Sigmoid colon (tissue), 6 donors: ENCODE measurements at regions not wholly inside any gene's neighbourhood (a gene's known extent, or its start where the extent isn't known, plus 50 kb on each side); places are given as distances from the start of the nearest gene placed in this dataset.

Experiments
- DNase-seq: peaks from one replicate; pipeline ENCODE4 v3.0.0-alpha.2; 2019
- H3K27ac ChIP-seq, 4 donors: fragments of 200-600 bp; sonication (generic); one replicate each; pipeline ENCODE4 v1.5.1; 2016 to 2019; ENCODE audit warnings: mild to moderate bottlenecking in 1 of 4
- H3K27me3 ChIP-seq, 3 donors: fragments of 200-600 bp; sonication (generic); one replicate each; pipeline ENCODE4 v1.5.1; 2019; ENCODE audit warnings: mild to moderate bottlenecking in 1 of 3
- H3K36me3 ChIP-seq, 4 donors: fragments of 200-600 bp; sonication (generic); one replicate each; pipeline ENCODE4 v1.5.1; 2016 to 2019
- H3K4me1 ChIP-seq, 4 donors: fragments of 200-600 bp; sonication (generic); one replicate each; pipeline ENCODE4 v1.5.1; 2017 to 2019
- H3K4me3 ChIP-seq, 4 donors: fragments of 200-600 bp; sonication (generic); one replicate each; pipeline ENCODE4 v1.5.1; 2017 to 2019; ENCODE audit warnings: mild to moderate bottlenecking in 2 of 4, moderate library complexity in 1 of 4
- H3K9me3 ChIP-seq, 4 donors: fragments of 200-600 bp in 3 of 4; sonication (generic) in 3 of 4; one replicate each; pipeline versions ENCODE4 v1.5.1 to v1.6.1; 2013 to 2019
- CTCF ChIP-seq, 4 experiments: fragments of 450-650 bp in 3 of 4; fragments of 200-600 bp in 1 of 4; IDR thresholded peaks; one replicate each; pipeline ENCODE4 v1.5.1; 2016 to 2019; ENCODE audit warnings: antibody characterized with exemption in 4 of 4, mild to moderate bottlenecking in 3 of 4, moderate library complexity in 2 of 4
- EP300 ChIP-seq, 4 donors: sonication (generic); formaldehyde crosslinking; IDR thresholded peaks; one replicate each; pipeline ENCODE4 v1.6.1; 2017; ENCODE audit warnings: antibody characterized with exemption in 4 of 4
- POLR2A ChIP-seq, 2 donors: fragments of 450-650 bp; IDR thresholded peaks; one replicate each; pipeline ENCODE4 v1.6.1; 2016; ENCODE audit warnings: antibody characterized with exemption in 2 of 2, mild to moderate bottlenecking in 2 of 2, moderate library complexity in 2 of 2
- POLR2AphosphoS5 ChIP-seq, 4 donors: sonication (generic); formaldehyde crosslinking; IDR thresholded peaks; one replicate each; pipeline ENCODE4 v1.6.1; 2017; ENCODE audit warnings: antibody characterized with exemption in 4 of 4
- WGBS, 2 donors: extraction: QIAGEN DNeasy Blood & Tissue Kit; methylation state at CpG; one replicate each; pipeline ENCODE4 v1.1.7; 2013; 5-methylcytosine and 5-hydroxymethylcytosine counted together
- intact Hi-C: fragments of 100-400 bp; cut with DNase I; formaldehyde crosslinking; loops from one replicate; pipeline ENCODE4 v1.15.1; 2023
- donor health status: healthy with polysubstance abuse.
- donor health status: healthy.

GRCh38 chr11:41519696-41520095, 60.2 kb upstream of the LRRC4C start:
- DNase-seq, result no peak
- Histone ChIP-seq H3K36me3 (no peaks in the 10 kb centered on the region), H3K4me1 (no peaks in the 10 kb centered on the region), H3K9me3 (no peaks in the 10 kb centered on the region), H3K4me3 (no peak overlapping the region), H3K27ac (no peak overlapping the region), H3K27me3 (no peaks in the 10 kb centered on the region)
- WGBS, 2 donors, result 20 to 42% methylated on average over 1 of the region's 1 CpG
- intact Hi-C loops, result no loop called here
- TF ChIP-seq POLR2AphosphoS5 (IDR thresholded peaks at IDR 0.05) (no peak), POLR2A (IDR thresholded peaks at IDR 0.05) (no peak), CTCF (IDR thresholded peaks at IDR 0.05) (no peak), EP300 (IDR thresholded peaks at IDR 0.05) (no peak)

GRCh38 chr11:41522391-41522790, 62.9 kb upstream of the LRRC4C start:
- Histone ChIP-seq H3K9me3 (no peaks in the 10 kb centered on the region), H3K27ac (no peak overlapping the region), H3K27me3 (no peaks in the 10 kb centered on the region), H3K4me1 (no peaks in the 10 kb centered on the region), H3K4me3 (no peak overlapping the region), H3K36me3 (no peaks in the 10 kb centered on the region)
- DNase-seq, result no peak
- TF ChIP-seq POLR2AphosphoS5 (IDR thresholded peaks at IDR 0.05) (no peak), CTCF (IDR thresholded peaks at IDR 0.05) (no peak), EP300 (IDR thresholded peaks at IDR 0.05) (no peak), POLR2A (IDR thresholded peaks at IDR 0.05) (no peak)
- intact Hi-C loops, result no loop called here

GRCh38 chr11:41522899-41523672, 63.6 kb upstream of the LRRC4C start:
- DNase-seq, result no peak
- Histone ChIP-seq H3K36me3 (no peaks in the 10 kb centered on the region), H3K27ac (no peak overlapping the region), H3K4me1 (no peaks in the 10 kb centered on the region), H3K9me3 (no peaks in the 10 kb centered on the region), H3K27me3 (no peaks in the 10 kb centered on the region), H3K4me3 (no peak overlapping the region)
- 27 to 48% methylated on average over 2 of the region's 2 CpGs for WGBS, 2 donors
- TF ChIP-seq POLR2AphosphoS5 (IDR thresholded peaks at IDR 0.05), result no peak
- no peak for TF ChIP-seq POLR2A (IDR thresholded peaks at IDR 0.05)
- no peak for TF ChIP-seq CTCF (IDR thresholded peaks at IDR 0.05)
- TF ChIP-seq EP300 (IDR thresholded peaks at IDR 0.05), result no peak
- intact Hi-C loops, result no loop called here

GRCh38 chr11:41527530-41527929, 68.1 kb upstream of the LRRC4C start:
- H3K27ac ChIP-seq, result no peak overlapping the region
- H3K4me3 ChIP-seq, result no peak overlapping the region
- TF ChIP-seq POLR2AphosphoS5 (IDR thresholded peaks at IDR 0.05) (no peak), EP300 (IDR thresholded peaks at IDR 0.05) (no peak), POLR2A (IDR thresholded peaks at IDR 0.05) (no peak), CTCF (IDR thresholded peaks at IDR 0.05) (no peak)
- DNase-seq, result no peak
- H3K9me3 ChIP-seq, result peaks cover 0 to 8% (median 0%) of the 10 kb centered on the region in 4 donors
- H3K36me3 ChIP-seq, result no peaks in the 10 kb centered on the region
- intact Hi-C loops, result no loop called here
- no peaks in the 10 kb centered on the region for H3K4me1 ChIP-seq
- WGBS, 2 donors, result 90 to 92% methylated on average over 3 of the region's 3 CpGs
- no peaks in the 10 kb centered on the region for H3K27me3 ChIP-seq

GRCh38 chr11:41532413-41532812, 73.0 kb upstream of the LRRC4C start:
- Histone ChIP-seq H3K27me3 (no peaks in the 10 kb centered on the region), H3K36me3 (no peaks in the 10 kb centered on the region), H3K27ac (no peak overlapping the region), H3K9me3 (peaks cover 0 to 8% (median 0%) of the 10 kb centered on the region in 4 donors), H3K4me1 (no peaks in the 10 kb centered on the region), H3K4me3 (no peak overlapping the region)
- intact Hi-C loops, result no loop called here
- TF ChIP-seq POLR2AphosphoS5 (IDR thresholded peaks at IDR 0.05), result no peak
- TF ChIP-seq CTCF (IDR thresholded peaks at IDR 0.05), result no peak
- no peak for TF ChIP-seq POLR2A (IDR thresholded peaks at IDR 0.05)
- no peak for TF ChIP-seq EP300 (IDR thresholded peaks at IDR 0.05)
- no peak for DNase-seq
- WGBS, 2 donors, result 87 to 92% methylated on average over 7 of the region's 7 CpGs
